GM23338 (cell line): ENCODE measurements at regions not wholly inside any gene's neighbourhood (a gene's known extent, or its start where the extent isn't known, plus 50 kb on each side); places are given as distances from the start of the nearest gene placed in this dataset.

Source experiments
- ATAC-seq: fragments of 200-7000 bp; cut with Tn5 transposase; 3 replicates; pipeline ENCODE4 v1.9.1; 2020
- DNase-seq: peaks from one replicate; pipeline ENCODE4 v3.0.0-alpha.2; 2015; ENCODE audit warnings: low spot score
- H2AFZ ChIP-seq: fragments of 200-600 bp; sonication (generic); 2 replicates; pipeline ENCODE4 v1.8.0; 2016; ENCODE audit warnings: antibody characterized with exemption, mild to moderate bottlenecking, moderate library complexity
- H3F3A ChIP-seq: fragments of 200-600 bp; sonication (generic); replicated peaks from 2 replicates; pipeline ENCODE4 v1.8.0; 2017; ENCODE audit warnings: antibody characterized with exemption, mixed run types, low read depth
- H3K27ac ChIP-seq: fragments of 200-600 bp; sonication (generic); 2 replicates; pipeline ENCODE4 v1.6.1; 2016; ENCODE audit warnings: low read depth
- H3K27me3 ChIP-seq: fragments of 200-600 bp; sonication (generic); 2 replicates; pipeline ENCODE4 v1.8.0; 2016; ENCODE audit warnings: mild to moderate bottlenecking, mixed run types, moderate library complexity; ENCODE audit not compliant: insufficient read depth
- H3K36me3 ChIP-seq: fragments of 200-600 bp; sonication (generic); 2 replicates; pipeline ENCODE4 v1.8.0; 2016; ENCODE audit warnings: mild to moderate bottlenecking; ENCODE audit not compliant: insufficient read depth
- H3K4me1 ChIP-seq: fragments of 200-600 bp; sonication (generic); 2 replicates; pipeline ENCODE4 v1.8.0; 2016; ENCODE audit warnings: mild to moderate bottlenecking, moderate library complexity; ENCODE audit not compliant: insufficient read depth
- H3K4me2 ChIP-seq: fragments of 200-600 bp; sonication (generic); 2 replicates; pipeline ENCODE4 v1.7.1; 2017; ENCODE audit warnings: mixed run types
- H3K4me3 ChIP-seq: fragments of 200-600 bp; sonication (generic); 2 replicates; pipeline ENCODE4 v1.6.1; 2016; ENCODE audit warnings: mixed run types
- H3K79me2 ChIP-seq: fragments of 200-600 bp; sonication (generic); replicated peaks from 2 replicates; pipeline ENCODE4 v1.8.0; 2017; ENCODE audit warnings: mild to moderate bottlenecking; ENCODE audit not compliant: insufficient read depth
- H3K9me2 ChIP-seq: fragments of 200-600 bp; sonication (generic); 2 replicates; pipeline ENCODE4 v1.8.0; 2017; ENCODE audit not compliant: insufficient read depth
- H4K20me1 ChIP-seq: fragments of 200-600 bp; sonication (generic); replicated peaks from 2 replicates; pipeline ENCODE4 v1.8.0; 2017; ENCODE audit warnings: mild to moderate bottlenecking; ENCODE audit not compliant: insufficient read depth
- H3K27ac Mint-ChIP-seq: 2 replicates; pipeline ENCODE4 v1.8.0; 2020; ENCODE audit warnings: inconsistent platforms, mild to moderate bottlenecking, moderate library complexity, mixed read lengths
- H3K27me3 Mint-ChIP-seq: 3 replicates; pipeline ENCODE4 v1.8.0; 2022; ENCODE audit warnings: low read depth, mild to moderate bottlenecking, moderate library complexity, mixed read lengths, inconsistent platforms; ENCODE audit not compliant: insufficient read depth, poor library complexity
- H3K36me3 Mint-ChIP-seq: 3 replicates; pipeline ENCODE4 v1.8.0; 2021; ENCODE audit warnings: low read depth, mild to moderate bottlenecking, inconsistent platforms, moderate library complexity, mixed read lengths
- H3K4me1 Mint-ChIP-seq: 3 replicates; pipeline ENCODE4 v1.8.0; 2020; ENCODE audit warnings: mild to moderate bottlenecking, inconsistent platforms, mixed read lengths
- H3K4me3 Mint-ChIP-seq: 3 replicates; pipeline ENCODE4 v1.8.0; 2021; ENCODE audit warnings: moderate library complexity, mild to moderate bottlenecking, inconsistent platforms, mixed read lengths
- H3K9me3 Mint-ChIP-seq: 3 replicates; pipeline ENCODE4 v1.8.0; 2020; ENCODE audit warnings: moderate library complexity, mild to moderate bottlenecking, inconsistent platforms, mixed read lengths
- CREB1 ChIP-seq: fragments of 250-450 bp; sonication (Bioruptor Pico); IDR thresholded peaks from 2 replicates; pipeline ENCODE4 v1.5.0; 2020; ENCODE audit warnings: low read depth, mild to moderate bottlenecking, moderate library complexity
- CTCF ChIP-seq, 2 experiments: fragments of 200-600 bp in 1 of 2; sonication (generic) in 1 of 2; conservative IDR thresholded peaks; 2 replicates each; pipeline versions ENCODE4 v1.5.1 to v1.6.1; 2016 to 2017; ENCODE audit warnings: antibody characterized with exemption in 2 of 2, low read depth in 2 of 2, mild to moderate bottlenecking in 2 of 2, moderate library complexity in 1 of 2
- ETS1 ChIP-seq: IDR thresholded peaks from 2 replicates; pipeline ENCODE4 v1.6.1; 2016; ENCODE audit warnings: antibody characterized with exemption
- JUNB ChIP-seq: IDR thresholded peaks from one replicate; pipeline ENCODE4 v1.6.1; 2016; ENCODE audit warnings: antibody characterized with exemption; ENCODE audit not compliant: unreplicated experiment
- NANOG ChIP-seq: IDR thresholded peaks from 2 replicates; pipeline ENCODE4 v1.6.1; 2016; ENCODE audit warnings: antibody characterized with exemption, borderline replicate concordance
- ZNF114 ChIP-seq: fragments of 250-450 bp; sonication (Bioruptor Pico); IDR thresholded peaks from 2 replicates; pipeline ENCODE4 v1.5.0; 2020; ENCODE audit warnings: mild to moderate bottlenecking, moderate library complexity
- ZNF462 ChIP-seq: fragments of 250-450 bp; sonication (Bioruptor Pico); IDR thresholded peaks from 2 replicates; pipeline ENCODE4 v1.5.0; 2020; ENCODE audit warnings: mild to moderate bottlenecking, moderate library complexity

- Mint-ChIP-seq H3K4me1 (no peaks in the 10 kb centered on the region; the same call in 1 of the 3 replicates), H3K36me3 (peaks cover 5% of the 10 kb centered on the region; the same call in 2 of the 3 replicates), H3K27ac (no peak overlapping the region), H3K4me3 (no peak overlapping the region), H3K9me3 (peaks cover 6% of the 10 kb centered on the region; the same call in 1 of the 3 replicates), H3K27me3 (no peaks in the 10 kb centered on the region)
- H3K79me2 ChIP-seq, result no peaks in the 10 kb centered on the region
- DNase-seq (no peak), ATAC-seq (no peak)
- H3K4me1 ChIP-seq, result peaks cover 24% of the 10 kb centered on the region
- no peak overlapping the region for H2AFZ ChIP-seq
- no peak overlapping the region for H3K4me3 ChIP-seq
- H3K27ac ChIP-seq, result no peak overlapping the region
- no peak for TF ChIP-seq CTCF (conservative IDR thresholded peaks at IDR 0.05; ENCODE audit: low read depth in 2 of 2)
- no peak for TF ChIP-seq CREB1 (CRISPR knock-in tag)
- TF ChIP-seq ZNF462 (CRISPR knock-in tag), result no peak
- TF ChIP-seq ETS1, result no peak
- TF ChIP-seq JUNB, result no peak
- no peak for TF ChIP-seq ZNF114 (CRISPR knock-in tag)
- no peak for TF ChIP-seq NANOG
- no peaks in the 10 kb centered on the region for H3K36me3 ChIP-seq
- no peaks in the 10 kb centered on the region for H3K27me3 ChIP-seq
- no peak overlapping the region for H3K4me2 ChIP-seq
- no peaks in the 10 kb centered on the region for H4K20me1 ChIP-seq
- no peaks in the 10 kb centered on the region for H3K9me2 ChIP-seq
- no peaks in the 10 kb centered on the region for H3F3A ChIP-seq
These were observed 343.2 kb downstream of the PMP22 start for GRCh38 chr17:14921936-14922335.
